ENCODE measurements at regions not wholly inside any gene's neighbourhood (a gene's known extent, or its start where the extent isn't known, plus 50 kb on each side); places are given as distances from the start of the nearest gene placed in this dataset.

- no peaks in the 10 kb centered on the region for H3K4me1 ChIP-seq (ENCODE audit: control insufficient read depth in 2 of 2, insufficient read depth in 2 of 2, low read length in 2 of 2)
- Mint-ChIP-seq H3K9me3 (peaks cover 0 to 16% (median 4%) of the 10 kb centered on the region in 11 donors), H3K4me3 (no peak overlapping the region), H3K4me1 (no peaks in the 10 kb centered on the region), H3K27ac (no peak overlapping the region), H3K36me3 (no peaks in the 10 kb centered on the region), H3K27me3 (no peaks in the 10 kb centered on the region)
- ChIA-PET POLR2A (no interaction called here), CTCF (no interaction called here)
- ATAC-seq (no peak), DNase-seq (no peak)
- no peak overlapping the region for H3K27ac ChIP-seq (ENCODE audit: low read depth, low read length)
- H3K36me3 ChIP-seq (ENCODE audit: control insufficient read depth in 2 of 3, insufficient read depth in 3 of 3, low read length in 3 of 3): no peaks in the 10 kb centered on the region
- intact Hi-C loops (cut with micrococcal nuclease): no loop called here
- H3K9me3 ChIP-seq (ENCODE audit: control insufficient read depth in 2 of 3, low read length in 3 of 3): no peaks in the 10 kb centered on the region
- H3K4me3 ChIP-seq (ENCODE audit: low read length): no peak overlapping the region
- no peaks in the 10 kb centered on the region for H3K27me3 ChIP-seq (ENCODE audit: control insufficient read depth in 2 of 2, insufficient read depth in 2 of 2, low read length in 2 of 2)
Observed at GRCh38 chr21:20649231-20649630, 349.0 kb upstream of the NCAM2 start.

- no peak overlapping the region for H3K4me3 ChIP-seq (ENCODE audit: low read length)
- H3K27me3 ChIP-seq (ENCODE audit: control insufficient read depth in 2 of 2, insufficient read depth in 2 of 2, low read length in 2 of 2): no peaks in the 10 kb centered on the region
- POLR2A ChIA-PET: no interaction called here
- no peaks in the 10 kb centered on the region for H3K36me3 ChIP-seq (ENCODE audit: control insufficient read depth in 2 of 3, insufficient read depth in 3 of 3, low read length in 3 of 3)
- H3K9me3 ChIP-seq (ENCODE audit: control insufficient read depth in 2 of 3, low read length in 3 of 3): no peaks in the 10 kb centered on the region
- DNase-seq (no peak), ATAC-seq (no peak)
- H3K27ac ChIP-seq (ENCODE audit: low read depth, low read length): no peak overlapping the region
- Mint-ChIP-seq H3K27ac (no peak overlapping the region), H3K4me3 (no peak overlapping the region), H3K4me1 (no peaks in the 10 kb centered on the region), H3K36me3 (no peaks in the 10 kb centered on the region), H3K27me3 (no peaks in the 10 kb centered on the region), H3K9me3 (peaks cover 0 to 11% (median 3%) of the 10 kb centered on the region in 11 donors)
- CTCF ChIA-PET: no interaction called here
- no peaks in the 10 kb centered on the region for H3K4me1 ChIP-seq (ENCODE audit: control insufficient read depth in 2 of 2, insufficient read depth in 2 of 2, low read length in 2 of 2)
- intact Hi-C loops (cut with micrococcal nuclease): no loop called here
Observed at GRCh38 chr21:20652846-20653245, 345.4 kb upstream of the NCAM2 start.

- Mint-ChIP-seq H3K4me1 (no peaks in the 10 kb centered on the region), H3K36me3 (no peaks in the 10 kb centered on the region), H3K27ac (no peak overlapping the region), H3K4me3 (no peak overlapping the region), H3K27me3 (no peaks in the 10 kb centered on the region), H3K9me3 (peaks cover 0 to 14% (median 8%) of the 10 kb centered on the region in 11 donors)
- POLR2A ChIA-PET: no interaction called here
- Histone ChIP-seq H3K27ac (ENCODE audit: low read depth, low read length) (no peak overlapping the region), H3K36me3 (ENCODE audit: control insufficient read depth in 2 of 3, insufficient read depth in 3 of 3, low read length in 3 of 3) (no peaks in the 10 kb centered on the region), H3K4me3 (ENCODE audit: low read length) (no peak overlapping the region), H3K4me1 (ENCODE audit: control insufficient read depth in 2 of 2, insufficient read depth in 2 of 2, low read length in 2 of 2) (no peaks in the 10 kb centered on the region), H3K9me3 (ENCODE audit: control insufficient read depth in 2 of 3, low read length in 3 of 3) (no peaks in the 10 kb centered on the region), H3K27me3 (ENCODE audit: control insufficient read depth in 2 of 2, insufficient read depth in 2 of 2, low read length in 2 of 2) (no peaks in the 10 kb centered on the region)
- ATAC-seq: no peak
- CTCF ChIA-PET: no interaction called here
- DNase-seq: no peak
- intact Hi-C loops (cut with micrococcal nuclease): no loop called here
Observed at GRCh38 chr21:20661246-20661645, 337.0 kb upstream of the NCAM2 start.

GRCh38 chr21:20661745-20662422, 336.3 kb upstream of the NCAM2 start:
- Histone ChIP-seq H3K4me3 (ENCODE audit: low read length) (no peak overlapping the region), H3K27ac (ENCODE audit: low read depth, low read length) (no peak overlapping the region), H3K9me3 (ENCODE audit: control insufficient read depth in 2 of 3, low read length in 3 of 3) (no peaks in the 10 kb centered on the region), H3K36me3 (ENCODE audit: control insufficient read depth in 2 of 3, insufficient read depth in 3 of 3, low read length in 3 of 3) (no peaks in the 10 kb centered on the region), H3K4me1 (ENCODE audit: control insufficient read depth in 2 of 2, insufficient read depth in 2 of 2, low read length in 2 of 2) (no peaks in the 10 kb centered on the region), H3K27me3 (ENCODE audit: control insufficient read depth in 2 of 2, insufficient read depth in 2 of 2, low read length in 2 of 2) (no peaks in the 10 kb centered on the region)
- DNase-seq (no peak), ATAC-seq (no peak)
- intact Hi-C loops (cut with micrococcal nuclease): no loop called here
- no peak overlapping the region for H3K4me3 Mint-ChIP-seq
- no peaks in the 10 kb centered on the region for H3K4me1 Mint-ChIP-seq
- CTCF ChIA-PET: no interaction called here
- H3K9me3 Mint-ChIP-seq: peaks cover 0 to 14% (median 9%) of the 10 kb centered on the region in 11 donors
- H3K27me3 Mint-ChIP-seq: no peaks in the 10 kb centered on the region
- peak overlapping the region in 1 of 9 donors; percentile 27 for H3K27ac Mint-ChIP-seq
- H3K36me3 Mint-ChIP-seq: no peaks in the 10 kb centered on the region
- POLR2A ChIA-PET: no interaction called here

- Histone ChIP-seq H3K27ac (ENCODE audit: low read depth, low read length) (no peak overlapping the region), H3K36me3 (ENCODE audit: control insufficient read depth in 2 of 3, insufficient read depth in 3 of 3, low read length in 3 of 3) (no peaks in the 10 kb centered on the region), H3K4me1 (ENCODE audit: control insufficient read depth in 2 of 2, insufficient read depth in 2 of 2, low read length in 2 of 2) (no peaks in the 10 kb centered on the region), H3K9me3 (ENCODE audit: control insufficient read depth in 2 of 3, low read length in 3 of 3) (no peaks in the 10 kb centered on the region), H3K27me3 (ENCODE audit: control insufficient read depth in 2 of 2, insufficient read depth in 2 of 2, low read length in 2 of 2) (no peaks in the 10 kb centered on the region), H3K4me3 (ENCODE audit: low read length) (no peak overlapping the region)
- H3K4me3 Mint-ChIP-seq: no peak overlapping the region
- H3K9me3 Mint-ChIP-seq: peaks cover 0 to 14% (median 9%) of the 10 kb centered on the region in 11 donors
- H3K4me1 Mint-ChIP-seq: no peaks in the 10 kb centered on the region
- CTCF ChIA-PET: no interaction called here
- ATAC-seq: no peak
- H3K27ac Mint-ChIP-seq: no peak overlapping the region
- no peaks in the 10 kb centered on the region for H3K36me3 Mint-ChIP-seq
- DNase-seq: no peak
- intact Hi-C loops (cut with micrococcal nuclease): no loop called here
- POLR2A ChIA-PET: no interaction called here
- no peaks in the 10 kb centered on the region for H3K27me3 Mint-ChIP-seq
Observed at GRCh38 chr21:20662514-20662913, 335.7 kb upstream of the NCAM2 start.

GRCh38 chr21:20667931-20668330, 330.3 kb upstream of the NCAM2 start:
- CTCF ChIA-PET: no interaction called here

GRCh38 chr21:20685475-20685874, 312.7 kb upstream of the NCAM2 start:
- no peaks in the 10 kb centered on the region for H3K4me1 Mint-ChIP-seq

More at GRCh38 chr21:20667931-20668330, 330.3 kb upstream of the NCAM2 start:
- Mint-ChIP-seq H3K36me3 (no peaks in the 10 kb centered on the region), H3K27me3 (no peaks in the 10 kb centered on the region), H3K27ac (no peak overlapping the region), H3K4me1 (no peaks in the 10 kb centered on the region), H3K4me3 (no peak overlapping the region), H3K9me3 (peaks cover 1 to 20% (median 8%) of the 10 kb centered on the region in 11 donors)
- no peak for DNase-seq
- Histone ChIP-seq H3K4me3 (ENCODE audit: low read length) (no peak overlapping the region), H3K9me3 (ENCODE audit: control insufficient read depth in 2 of 3, low read length in 3 of 3) (peaks cover 0 to 6% (median 0%) of the 10 kb centered on the region in 3 experiments), H3K27me3 (ENCODE audit: control insufficient read depth in 2 of 2, insufficient read depth in 2 of 2, low read length in 2 of 2) (no peaks in the 10 kb centered on the region), H3K27ac (ENCODE audit: low read depth, low read length) (no peak overlapping the region), H3K4me1 (ENCODE audit: control insufficient read depth in 2 of 2, insufficient read depth in 2 of 2, low read length in 2 of 2) (no peaks in the 10 kb centered on the region), H3K36me3 (ENCODE audit: control insufficient read depth in 2 of 3, insufficient read depth in 3 of 3, low read length in 3 of 3) (no peaks in the 10 kb centered on the region)
- intact Hi-C loops (cut with micrococcal nuclease): no loop called here
- ATAC-seq: no peak
- POLR2A ChIA-PET: no interaction called here

More at GRCh38 chr21:20685475-20685874, 312.7 kb upstream of the NCAM2 start:
- H3K9me3 Mint-ChIP-seq: peaks cover 2 to 17% (median 8%) of the 10 kb centered on the region in 11 donors
- no peak for DNase-seq
- no peaks in the 10 kb centered on the region for H3K27me3 ChIP-seq (ENCODE audit: control insufficient read depth in 2 of 2, insufficient read depth in 2 of 2, low read length in 2 of 2)
- H3K36me3 ChIP-seq (ENCODE audit: control insufficient read depth in 2 of 3, insufficient read depth in 3 of 3, low read length in 3 of 3): no peaks in the 10 kb centered on the region
- H3K4me3 ChIP-seq (ENCODE audit: low read length): no peak overlapping the region
- H3K4me3 Mint-ChIP-seq: no peak overlapping the region
- POLR2A ChIA-PET: no interaction called here
- H3K9me3 ChIP-seq (ENCODE audit: control insufficient read depth in 2 of 3, low read length in 3 of 3): no peaks in the 10 kb centered on the region
- H3K27me3 Mint-ChIP-seq: no peaks in the 10 kb centered on the region
- no peak overlapping the region for H3K27ac Mint-ChIP-seq
- H3K4me1 ChIP-seq (ENCODE audit: control insufficient read depth in 2 of 2, insufficient read depth in 2 of 2, low read length in 2 of 2): no peaks in the 10 kb centered on the region
- intact Hi-C loops (cut with micrococcal nuclease): no loop called here
- ATAC-seq: no peak
- H3K27ac ChIP-seq (ENCODE audit: low read depth, low read length): no peak overlapping the region
- no peaks in the 10 kb centered on the region for H3K36me3 Mint-ChIP-seq
- CTCF ChIA-PET: interaction anchor here (0.8 kb wide), 1 partner anchor 571 kb away, joined by 3 read pairs; no protein-coding TSS in a partner anchor
